GM18502 (cell line): ENCODE measurements at regions not wholly inside any gene's neighbourhood (a gene's known extent, or its start where the extent isn't known, plus 50 kb on each side); places are given as distances from the start of the nearest gene placed in this dataset.
"Not testable (repeated sequence)": the region's sequence is repeated elsewhere in the genome, so short reads cannot be mapped to it uniquely, and the experiment has no call there.

ENCODE experiments used
- ATAC-seq: cut with Tn5 transposase; IDR thresholded peaks from one replicate; pipeline ENCODE4 v1.9.1; 2021; ENCODE audit warnings: mild to moderate bottlenecking; ENCODE audit not compliant: unreplicated experiment, poor library complexity

- no peak for ATAC-seq
Observed at GRCh38 chr5:17364987-17365810, 132.8 kb upstream of the TAF11L2 start.

DNA sequence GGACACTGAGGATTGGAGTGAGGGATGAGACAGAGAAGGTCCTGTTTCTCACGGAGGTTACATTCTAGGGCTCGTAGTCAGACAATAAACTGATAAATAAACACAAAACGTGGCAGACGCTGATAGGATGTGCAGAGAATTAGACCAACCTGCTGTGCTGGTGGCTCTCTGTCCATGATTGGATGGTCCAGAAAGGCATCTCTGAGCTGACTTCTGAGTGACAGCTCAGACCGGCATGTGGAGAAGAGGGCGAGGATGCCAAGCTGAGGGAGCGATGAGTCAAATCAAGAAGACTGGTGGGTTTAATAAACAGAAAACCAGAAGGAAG is 132.3 kb upstream of the TAF11L2 start:
- ATAC-seq: no peak

GRCh38 chr5:17367256-17367840 is 130.7 kb upstream of the TAF11L2 start:
- no peak for ATAC-seq

GRCh38 chr5:17370651-17371050 is 127.4 kb upstream of the TAF11L2 start:
- no peak for ATAC-seq

DNA sequence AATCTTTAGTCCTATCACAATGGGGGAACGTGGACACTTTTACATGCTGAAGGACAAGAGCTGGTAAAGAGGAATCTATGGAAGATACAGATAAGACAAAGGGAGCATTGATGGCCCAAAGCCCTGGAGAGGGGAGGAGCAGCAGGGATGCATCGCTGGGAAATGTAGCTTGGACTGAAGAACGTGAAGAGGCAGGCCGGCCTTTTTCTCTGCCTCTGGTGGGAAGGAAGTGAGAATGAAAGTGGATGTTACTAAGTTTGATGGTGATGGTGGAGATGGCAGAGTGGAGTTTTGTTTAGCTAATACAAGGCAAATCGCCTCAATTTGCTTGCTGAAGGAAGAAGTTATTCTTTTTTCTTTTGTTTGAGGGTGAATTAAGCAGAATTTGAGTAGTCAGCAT is 124.6 kb upstream of the TAF11L2 start:
- ATAC-seq: no peak

- ATAC-seq: no peak
Observed at GRCh38 chr5:17373814-17374556, 124.0 kb upstream of the TAF11L2 start.

GRCh38 chr5:17374973-17375742 is 122.9 kb upstream of the TAF11L2 start:
- ATAC-seq: no peak

- ATAC-seq: not testable (repeated sequence)
Observed at GRCh38 chr5:17375886-17376285, 122.1 kb upstream of the TAF11L2 start.

DNA sequence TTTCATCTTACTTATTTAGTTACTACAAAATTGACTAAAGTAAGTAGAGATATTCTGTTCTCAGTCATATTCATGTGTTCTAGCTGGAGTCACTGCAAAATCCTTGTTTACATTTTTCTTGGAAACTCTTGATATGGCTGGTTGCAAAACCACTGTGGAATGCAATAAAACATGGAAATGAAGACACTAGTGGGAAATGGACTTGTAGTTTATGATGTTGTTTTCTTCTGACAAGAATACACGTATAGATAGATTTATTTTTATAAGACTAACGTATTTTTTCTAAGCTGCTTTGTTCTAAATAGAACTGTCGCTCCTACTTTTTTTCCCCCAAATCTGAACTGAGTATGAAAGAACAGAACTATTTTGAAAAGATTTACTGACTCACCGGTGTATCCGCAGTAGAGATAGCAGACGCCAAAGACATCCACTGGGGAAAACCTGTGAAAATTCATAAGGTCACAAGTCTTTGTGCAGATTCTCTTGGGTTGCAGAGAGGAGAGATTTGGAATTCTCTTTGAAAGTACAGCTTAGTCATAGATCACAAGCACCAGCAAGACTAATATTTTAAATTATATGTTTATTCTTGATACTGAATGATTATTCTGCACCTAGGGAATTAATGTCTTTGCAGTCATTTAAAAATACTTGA is 119.6 kb upstream of the TAF11L2 start:
- ATAC-seq: no peak

- no peak for ATAC-seq
Observed at GRCh38 chr5:17379100-17379951, 118.7 kb upstream of the TAF11L2 start.

DNA sequence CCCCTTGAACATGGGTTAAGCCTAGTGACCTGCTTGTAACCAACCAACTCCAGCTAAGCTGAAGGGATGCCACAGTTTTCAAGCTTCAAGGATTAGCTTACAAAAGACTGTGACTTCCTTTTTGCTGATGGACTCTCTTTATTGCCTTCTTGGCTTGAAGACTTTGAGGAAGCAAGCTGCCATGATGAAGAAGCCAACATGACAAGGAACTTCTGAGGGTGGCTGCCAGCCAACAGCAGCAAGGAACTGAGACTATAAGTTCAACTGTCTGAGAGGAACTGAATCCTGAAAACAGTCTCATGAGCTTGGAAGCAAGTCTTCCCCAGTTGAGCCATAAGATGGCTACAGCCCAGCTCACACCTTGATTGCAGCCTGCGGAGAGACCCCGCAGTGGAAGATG is 116.1 kb upstream of the TAF11L2 start:
- no peak for ATAC-seq

GRCh38 chr5:17383526-17383925 is 114.5 kb upstream of the TAF11L2 start:
- ATAC-seq: no peak

DNA sequence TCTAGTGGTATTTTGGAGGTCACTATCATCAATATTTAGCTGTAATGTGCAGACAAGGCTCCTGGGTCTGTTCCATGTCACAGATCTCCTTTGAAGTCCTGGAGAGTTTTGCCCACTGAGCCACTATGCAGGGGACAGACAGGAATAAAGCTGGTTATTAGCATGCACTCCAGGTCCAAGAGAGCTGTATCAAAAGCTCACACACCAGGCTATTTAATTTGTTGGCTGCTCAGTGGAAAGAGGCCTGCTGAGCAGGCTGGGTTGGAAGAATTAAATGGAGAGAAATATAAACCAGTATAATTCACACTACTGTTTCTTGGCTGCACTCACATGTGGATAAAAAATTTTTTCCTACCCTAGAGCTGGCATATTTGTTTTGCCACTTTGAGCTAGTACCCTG is 113.8 kb upstream of the TAF11L2 start:
- no peak for ATAC-seq

GRCh38 chr5:17388717-17389116 is 109.3 kb upstream of the TAF11L2 start:
- no peak for ATAC-seq

DNA sequence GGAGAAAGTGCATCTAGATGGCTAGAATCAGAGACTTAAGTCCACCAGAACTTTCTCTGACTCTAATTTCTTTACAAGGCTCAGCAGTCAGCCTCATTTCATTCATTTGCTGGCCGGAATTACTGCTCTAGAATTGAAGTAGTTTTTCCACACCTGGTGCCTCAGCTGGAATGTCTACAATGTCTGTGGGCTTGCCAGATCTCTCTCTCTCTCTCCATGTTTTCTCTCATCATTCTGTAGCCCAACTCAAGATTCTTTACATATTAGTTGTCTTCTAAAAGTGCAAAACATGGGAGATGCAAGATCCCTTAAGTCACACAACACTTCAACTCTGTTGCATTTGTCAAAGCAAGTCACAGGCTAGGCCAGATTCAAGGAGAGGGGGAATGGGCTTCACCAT is 103.9 kb upstream of the TAF11L2 start:
- no peak for ATAC-seq

- ATAC-seq: no peak
Observed at GRCh38 chr5:17395106-17395880, 102.7 kb upstream of the TAF11L2 start.

- ATAC-seq: peak; percentile 65
Observed at GRCh38 chr5:17396247-17396646, 101.8 kb upstream of the TAF11L2 start.

DNA sequence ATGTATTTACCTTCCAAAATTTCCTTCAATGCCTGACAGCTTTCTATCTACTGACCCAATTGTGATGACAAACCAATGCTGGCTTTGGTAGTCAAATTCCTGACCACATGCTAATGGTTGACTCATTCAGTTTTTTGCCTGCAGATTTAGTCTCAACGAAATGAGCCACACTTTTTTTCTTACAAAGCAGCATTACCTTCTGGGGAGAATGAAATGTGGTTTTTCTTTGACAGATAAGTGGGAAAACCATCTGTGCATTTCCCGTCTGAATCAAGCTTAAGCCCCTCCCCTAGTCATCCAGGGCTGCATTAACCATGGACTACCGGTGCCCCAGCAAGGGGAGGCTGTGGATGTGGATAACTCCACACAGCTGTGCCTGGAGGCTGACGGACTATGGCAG is 99.6 kb upstream of the TAF11L2 start:
- peak; percentile 81 for ATAC-seq
